A549 (cell line): ENCODE measurements at regions not wholly inside any gene's neighbourhood (a gene's known extent, or its start where the extent isn't known, plus 50 kb on each side); places are given as distances from the start of the nearest gene placed in this dataset.

Experiments
- ATAC-seq, 2 experiments: fragments of 200-7000 bp in 1 of 2; fragments of >200 bp in 1 of 2; cut with Nextera tagmentation in 1 of 2; cut with Tn5 transposase in 1 of 2; 3 replicates each; pipeline versions ENCODE4 v1.8.0 to v1.9.1; 2018 to 2020; ENCODE audit warnings: mild to moderate bottlenecking in 1 of 2, moderate library complexity in 1 of 2
- CTCF ChIA-PET: fragments of 300-600 bp; sonication (Branson Sonifier 250); formaldehyde crosslinking; extraction: SDS; loops from one replicate; lab custom pipeline; 2021; ENCODE audit warnings: antibody characterized with exemption, inconsistent platforms; lab: Yijun Ruan, JAX
- POLR2A ChIA-PET: fragments of 350-600 bp; formaldehyde crosslinking; extraction: SDS; loops from one replicate; lab custom pipeline; 2021; ENCODE audit warnings: antibody characterized with exemption, inconsistent platforms; lab: Yijun Ruan, JAX
- DNase-seq, 2 experiments: peaks; one replicate each; pipeline versions ENCODE4 v3.0.0 to v3.0.0-alpha.2; 2011 to 2016; ENCODE audit warnings: low read depth in 1 of 2, low spot score in 1 of 2
- FAIRE-seq: peaks from 2 replicates; lab custom pipeline; 2011; peaks lifted over from hg19 to GRCh38; lab: Jason Lieb, UNC
- H3K27ac ChIP-seq, 2 experiments: fragments of >200 bp; sonication (Bioruptor Twin); formaldehyde crosslinking; 3 replicates each; pipeline ENCODE4 v1.5.1; 2016 to 2017
- H3K4me1 ChIP-seq: fragments of >200 bp; sonication (Bioruptor Twin); formaldehyde crosslinking; 3 replicates; pipeline ENCODE4 v1.6.1; 2016
- H3K4me2 ChIP-seq: fragments of >200 bp; sonication (Bioruptor Twin); formaldehyde crosslinking; 3 replicates; pipeline ENCODE4 v1.6.1; 2016
- H3K4me3 ChIP-seq: fragments of >200 bp; sonication (Bioruptor Twin); formaldehyde crosslinking; 3 replicates; pipeline ENCODE4 v1.5.1; 2016
- H3K9me3 ChIP-seq: fragments of >200 bp; sonication (Bioruptor Twin); formaldehyde crosslinking; 3 replicates; pipeline ENCODE4 v1.6.1; 2016
- ATOH8 ChIP-seq: fragments of 250-450 bp; sonication (Bioruptor Pico); IDR thresholded peaks from 2 replicates; pipeline ENCODE4 v1.5.0; 2020; ENCODE audit warnings: low read depth, mild to moderate bottlenecking, moderate library complexity
- BHLHE40 ChIP-seq: IDR thresholded peaks from 2 replicates; pipeline ENCODE4 v1.6.1; 2012; ENCODE audit warnings: low read depth, low read length, inconsistent platforms
- ESRRA ChIP-seq: fragments of 150-350 bp; IDR thresholded peaks from 2 replicates; pipeline ENCODE4 v1.6.1; 2014; ENCODE audit warnings: mild to moderate bottlenecking, low read length, borderline replicate concordance
- FOXS1 ChIP-seq: fragments of 250-450 bp; sonication (Bioruptor Pico); IDR thresholded peaks from 2 replicates; pipeline ENCODE4 v1.5.0; 2020; ENCODE audit warnings: mild to moderate bottlenecking, moderate library complexity
- GATA3 ChIP-seq: IDR thresholded peaks from 2 replicates; pipeline ENCODE4 v1.6.1; 2012; ENCODE audit warnings: borderline replicate concordance
- HDAC2 ChIP-seq: fragments of 200-600 bp; sonication (generic); IDR thresholded peaks from 2 replicates; pipeline ENCODE4 v1.6.1; 2016
- JUN ChIP-seq, 2 experiments: fragments of >200 bp; sonication (Bioruptor Twin); formaldehyde crosslinking; IDR thresholded peaks; 2 replicates in 1 of 2; 3 replicates in 1 of 2; pipeline ENCODE4 v1.6.1; 2016 to 2017
- KDM1A ChIP-seq: fragments of 200-600 bp; sonication (generic); IDR thresholded peaks from 2 replicates; pipeline ENCODE4 v1.6.1; 2016; ENCODE audit warnings: low read depth, mild to moderate bottlenecking
- NPAS2 ChIP-seq: fragments of 250-450 bp; sonication (Bioruptor Pico); IDR thresholded peaks from 2 replicates; pipeline ENCODE4 v1.8.0; 2022; ENCODE audit warnings: mild to moderate bottlenecking, moderate library complexity, borderline replicate concordance
- NR3C1 ChIP-seq: fragments of >200 bp; sonication (Bioruptor Twin); formaldehyde crosslinking; IDR thresholded peaks from 3 replicates; pipeline ENCODE4 v1.6.1; 2017
- PHF8 ChIP-seq: fragments of 200-600 bp; sonication (generic); IDR thresholded peaks from 2 replicates; pipeline ENCODE4 v1.6.1; 2016; ENCODE audit warnings: low read depth, mild to moderate bottlenecking, antibody characterized with exemption, moderate library complexity, borderline replicate concordance
- POLR2A ChIP-seq: IDR thresholded peaks from 2 replicates; pipeline ENCODE4 v1.6.1; 2012; ENCODE audit warnings: mild to moderate bottlenecking, low read length
- RARB ChIP-seq: fragments of 250-450 bp; sonication (Bioruptor Pico); IDR thresholded peaks from 2 replicates; pipeline ENCODE4 v1.8.0; 2021; ENCODE audit warnings: mild to moderate bottlenecking, moderate library complexity
- RNF2 ChIP-seq: fragments of 200-600 bp; sonication (generic); IDR thresholded peaks from 2 replicates; pipeline ENCODE4 v1.6.1; 2016; ENCODE audit warnings: low read depth, mild to moderate bottlenecking, antibody characterized with exemption, moderate library complexity, borderline replicate concordance
- TP53 ChIP-seq: fragments of 250-450 bp; sonication (Bioruptor Pico); IDR thresholded peaks from 2 replicates; pipeline ENCODE4 v1.5.0; 2021; ENCODE audit warnings: mild to moderate bottlenecking, moderate library complexity
- ZNF302 ChIP-seq: fragments of 250-450 bp; sonication (Bioruptor Pico); IDR thresholded peaks from 2 replicates; pipeline ENCODE4 v1.9.0; 2021; ENCODE audit warnings: inconsistent platforms, mild to moderate bottlenecking, moderate library complexity
- WGBS: methylation state at CpG from one replicate; pipeline ENCODE4 v1.1.6; 2017; ENCODE audit errors: missing lambda C conversion rate; 5-methylcytosine and 5-hydroxymethylcytosine counted together

- no peak for TF ChIP-seq ZNF302 (CRISPR knock-in tag)
- TF ChIP-seq PHF8 = no peak
- no peak for TF ChIP-seq KDM1A
- TF ChIP-seq TP53 = no peak
- Histone ChIP-seq H3K27ac (no peak overlapping the region), H3K9me3 (no peaks in the 10 kb centered on the region), H3K4me2 (no peak overlapping the region), H3K4me1 (no peaks in the 10 kb centered on the region), H3K4me3 (no peak overlapping the region)
- ATAC-seq (no peak), FAIRE-seq (no peak), DNase-seq (no peak)
- CTCF ChIA-PET = interaction anchor here (0.9 kb wide), 1 partner anchor 409 kb away, joined by 3 read pairs; no protein-coding TSS in a partner anchor
- POLR2A ChIA-PET = no interaction called here
- 5% methylated on average over 4 of the region's 4 CpGs for WGBS
These were observed 194.2 kb upstream of the ASIC2 start for GRCh38 chr17:33487187-33487879.

GRCh38 chr17:33491871-33492481 is 198.9 kb upstream of the ASIC2 start:
- Histone ChIP-seq H3K27ac (no peak overlapping the region), H3K4me1 (no peaks in the 10 kb centered on the region), H3K9me3 (no peaks in the 10 kb centered on the region), H3K4me2 (no peak overlapping the region), H3K4me3 (no peak overlapping the region)
- no peak for DNase-seq
- no peak for ATAC-seq
- FAIRE-seq = no peak
- ChIA-PET POLR2A (no interaction called here), CTCF (interaction anchor here (1.7 to 3.4 kb wide), 2 partner anchors 28 to 183 kb away, joined by 5 to 13 read pairs; no protein-coding TSS in a partner anchor)
- TF ChIP-seq BHLHE40 (no peak), RNF2 (no peak)
- 27% methylated on average over 9 of the region's 9 CpGs for WGBS

GRCh38 chr17:33492731-33493265 is 199.7 kb upstream of the ASIC2 start:
- H3K9me3 ChIP-seq = no peaks in the 10 kb centered on the region
- 0 out of 2 replicates have a peak, but pooled peaks have one; percentile 5 for TF ChIP-seq POLR2A
- no peak for TF ChIP-seq ATOH8 (CRISPR knock-in tag)
- TF ChIP-seq NPAS2 (CRISPR knock-in tag) = no peak
- TF ChIP-seq JUN (IDR thresholded peaks at IDR 0.05) = no peak
- TF ChIP-seq HDAC2 = no peak
- no peak for TF ChIP-seq ESRRA
- FAIRE-seq = no peak
- ChIA-PET POLR2A (no interaction called here), CTCF (interaction anchor here (1.7 to 3.4 kb wide), 2 partner anchors 28 to 182 kb away, joined by 5 to 13 read pairs; no protein-coding TSS in a partner anchor)
- ATAC-seq = no peak
- no peaks in the 10 kb centered on the region for H3K4me1 ChIP-seq
- H3K27ac ChIP-seq = no peak overlapping the region
- H3K4me3 ChIP-seq = no peak overlapping the region
- 6% methylated on average over 3 of the region's 3 CpGs for WGBS
- no peak overlapping the region for H3K4me2 ChIP-seq
- no peak for DNase-seq

GRCh38 chr17:33493566-33493965 is 200.5 kb upstream of the ASIC2 start:
- ChIA-PET POLR2A (no interaction called here), CTCF (interaction anchor here (0.8 to 3.4 kb wide), 4 partner anchors 17 to 28 kb away, joined by 3 to 13 read pairs (median 3); no protein-coding TSS in a partner anchor)
- ATAC-seq (no peak), DNase-seq (no peak), FAIRE-seq (no peak)
- Histone ChIP-seq H3K27ac (no peak overlapping the region), H3K9me3 (no peaks in the 10 kb centered on the region), H3K4me1 (no peaks in the 10 kb centered on the region), H3K4me3 (no peak overlapping the region), H3K4me2 (no peak overlapping the region)
- WGBS = 9% methylated on average over 5 of the region's 5 CpGs
- no peak for TF ChIP-seq NR3C1
- no peak for TF ChIP-seq GATA3
- TF ChIP-seq FOXS1 (CRISPR knock-in tag) = no peak
- TF ChIP-seq RARB (CRISPR knock-in tag) = no peak
